NCI-H2107 treated with DMSO at 0.1 percent for 48 hours (cell line): ENCODE measurements at regions not wholly inside any gene's neighbourhood (a gene's known extent, or its start where the extent isn't known, plus 50 kb on each side); places are given as distances from the start of the nearest gene placed in this dataset.

Source experiments
- DNase-seq: peaks from one replicate; lab custom pipeline; 2025; ENCODE audit not compliant: unreplicated experiment; lab: John Stamatoyannopoulos, UW

- DNase-seq = no peak
Measured at GRCh38 chr11:131111775-131112174, 195.5 kb upstream of the SNX19 start.

GRCh38 chr11:131118247-131118646 lies 202.0 kb upstream of the SNX19 start:
- DNase-seq = no peak

- DNase-seq = no peak
Measured at GRCh38 chr11:131121426-131122333, 205.4 kb upstream of the SNX19 start.

GRCh38 chr11:131122448-131122847 lies 206.2 kb upstream of the SNX19 start:
- DNase-seq = no peak

- DNase-seq = no peak
Measured at GRCh38 chr11:131129474-131129873, 213.2 kb upstream of the SNX19 start.

GRCh38 chr11:131135611-131136010 lies 219.3 kb upstream of the SNX19 start:
- no peak for DNase-seq

- no peak for DNase-seq
Measured at GRCh38 chr11:131136486-131136885, 220.2 kb upstream of the SNX19 start.

GRCh38 chr11:131137046-131137445 lies 220.8 kb upstream of the SNX19 start:
- DNase-seq = no peak

- no peak for DNase-seq
Measured at GRCh38 chr11:131138731-131139130, 222.5 kb upstream of the SNX19 start.

- DNase-seq = no peak
Measured at GRCh38 chr11:131145791-131146190, 224.6 kb upstream of the NTM start.

GRCh38 chr11:131146827-131147490 lies 223.5 kb upstream of the NTM start:
- no peak for DNase-seq

GRCh38 chr11:131154351-131154750 lies 216.1 kb upstream of the NTM start:
- no peak for DNase-seq

- DNase-seq = no peak
Measured at GRCh38 chr11:131157678-131158077, 212.7 kb upstream of the NTM start.

- no peak for DNase-seq
Measured at GRCh38 chr11:131160846-131161245, 209.6 kb upstream of the NTM start.

GRCh38 chr11:131163613-131164012 lies 206.8 kb upstream of the NTM start:
- no peak for DNase-seq

GRCh38 chr11:131165036-131165435 lies 205.4 kb upstream of the NTM start:
- DNase-seq = no peak

GRCh38 chr11:131168839-131169713 lies 201.3 kb upstream of the NTM start:
- DNase-seq = no peak

- no peak for DNase-seq
Measured at GRCh38 chr11:131172011-131172410, 198.4 kb upstream of the NTM start.

GRCh38 chr11:131178020-131178419 lies 192.4 kb upstream of the NTM start:
- no peak for DNase-seq

GRCh38 chr11:131178596-131178995 lies 191.8 kb upstream of the NTM start:
- DNase-seq = no peak

GRCh38 chr11:131179836-131180235 lies 190.6 kb upstream of the NTM start:
- DNase-seq = no peak
